Lower lobe of right lung (tissue), 2 donors: ENCODE measurements at regions not wholly inside any gene's neighbourhood (a gene's known extent, or its start where the extent isn't known, plus 50 kb on each side); places are given as distances from the start of the nearest gene placed in this dataset.

Experiments
- ATAC-seq, 2 donors: fragments of 200-7000 bp; cut with Tn5 transposase; one replicate each; pipeline ENCODE4 v1.9.1; 2020 to 2022; ENCODE audit warnings: mild to moderate bottlenecking in 2 of 2, moderate library complexity in 2 of 2
- DNase-seq: peaks from one replicate; pipeline ENCODE4 v3.0.0-alpha.2; 2020
- H3K27ac ChIP-seq: fragments of 200-600 bp; one replicate; pipeline ENCODE4 v1.8.0; 2022
- H3K27me3 ChIP-seq: fragments of 200-600 bp; one replicate; pipeline ENCODE4 v1.8.0; 2022; ENCODE audit warnings: low read depth
- H3K36me3 ChIP-seq: fragments of 200-600 bp; one replicate; pipeline ENCODE4 v1.8.0; 2022; ENCODE audit warnings: mild to moderate bottlenecking
- H3K4me1 ChIP-seq: fragments of 200-600 bp; one replicate; pipeline ENCODE4 v1.8.0; 2022
- H3K4me3 ChIP-seq: fragments of 200-600 bp; one replicate; pipeline ENCODE4 v1.8.0; 2022; ENCODE audit warnings: mild to moderate bottlenecking
- H3K9me3 ChIP-seq: fragments of 200-600 bp; one replicate; pipeline ENCODE4 v1.8.0; 2022
- CTCF ChIP-seq: fragments of 200-600 bp; IDR thresholded peaks from one replicate; pipeline ENCODE4 v1.8.0; 2022; ENCODE audit warnings: antibody characterized with exemption, mild to moderate bottlenecking
- intact Hi-C: fragments of 100-400 bp; cut with DNase I; formaldehyde crosslinking; loops from one replicate; pipeline ENCODE4 v1.11.0; 2022
- donor health status: DM: no; HTN: yes; CAD: no; lungs with severe emphysema.

DNA sequence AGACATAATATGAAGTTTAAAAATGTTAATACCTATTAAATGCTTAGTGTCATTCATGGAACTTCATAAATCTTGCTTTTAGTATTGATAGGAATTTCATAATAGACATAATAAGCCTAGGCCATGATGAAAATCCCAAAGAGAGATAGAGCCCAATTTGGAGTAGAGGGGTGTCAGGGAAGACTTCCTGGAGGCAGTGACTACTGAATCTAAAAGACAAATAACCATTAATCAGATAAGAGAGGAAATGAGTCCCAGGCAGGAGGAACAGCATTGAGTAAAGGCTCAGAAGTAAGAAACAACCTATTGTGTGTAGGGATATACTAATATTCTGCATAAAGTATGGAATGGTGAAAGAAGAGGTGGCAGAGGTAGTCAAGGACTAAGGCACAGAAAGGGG, 126.9 kb upstream of the MRPS22 start:
- no peak for ATAC-seq

DNA sequence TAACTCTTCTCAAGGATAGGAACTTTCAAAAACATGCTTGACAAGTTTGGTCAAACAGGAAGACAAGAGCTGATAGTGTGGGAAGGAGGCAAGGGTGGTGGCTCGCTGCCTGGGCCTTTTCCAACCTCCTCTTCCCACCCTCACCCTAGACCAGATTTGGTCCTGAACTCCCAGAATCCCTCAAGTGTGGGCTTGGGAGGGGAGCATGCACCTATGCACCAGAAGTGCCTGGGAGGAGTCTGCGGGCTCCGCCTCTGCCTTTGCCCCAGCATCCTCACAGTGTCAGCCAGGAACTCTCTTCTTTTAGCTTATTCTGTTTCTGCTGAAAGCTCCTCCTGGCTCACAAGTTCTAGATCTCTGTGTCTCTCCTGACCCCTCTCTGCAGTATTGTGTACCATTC, 126.2 kb upstream of the MRPS22 start:
- no peak for DNase-seq
- intact Hi-C loops, result no loop called here

More for the DNA sequence above, 126.9 kb upstream of the MRPS22 start:
- no peaks in the 10 kb centered on the region for H3K4me1 ChIP-seq
- H3K27me3 ChIP-seq, result no peaks in the 10 kb centered on the region
- intact Hi-C loops, result no loop called here
- H3K4me3 ChIP-seq, result no peak overlapping the region
- TF ChIP-seq CTCF, result no peak
- H3K36me3 ChIP-seq, result no peaks in the 10 kb centered on the region
- H3K9me3 ChIP-seq, result no peaks in the 10 kb centered on the region
- DNase-seq, result no peak
- no peak overlapping the region for H3K27ac ChIP-seq

GRCh38 chr3:139218046-139218445, 125.8 kb upstream of the MRPS22 start:
- no peak overlapping the region for H3K4me3 ChIP-seq
- TF ChIP-seq CTCF, result no peak
- no peaks in the 10 kb centered on the region for H3K4me1 ChIP-seq
- intact Hi-C loops, result no loop called here
- ATAC-seq (no peak), DNase-seq (no peak)
- H3K27me3 ChIP-seq, result no peaks in the 10 kb centered on the region
- no peaks in the 10 kb centered on the region for H3K9me3 ChIP-seq
- H3K36me3 ChIP-seq, result no peaks in the 10 kb centered on the region
- no peak overlapping the region for H3K27ac ChIP-seq

More for the DNA sequence above, 126.2 kb upstream of the MRPS22 start:
- H3K4me1 ChIP-seq, result no peaks in the 10 kb centered on the region
- H3K9me3 ChIP-seq, result no peaks in the 10 kb centered on the region
- no peak for TF ChIP-seq CTCF
- no peaks in the 10 kb centered on the region for H3K36me3 ChIP-seq
- no peak overlapping the region for H3K4me3 ChIP-seq
- H3K27ac ChIP-seq, result no peak overlapping the region
- H3K27me3 ChIP-seq, result no peaks in the 10 kb centered on the region
- ATAC-seq, result no peak

DNA sequence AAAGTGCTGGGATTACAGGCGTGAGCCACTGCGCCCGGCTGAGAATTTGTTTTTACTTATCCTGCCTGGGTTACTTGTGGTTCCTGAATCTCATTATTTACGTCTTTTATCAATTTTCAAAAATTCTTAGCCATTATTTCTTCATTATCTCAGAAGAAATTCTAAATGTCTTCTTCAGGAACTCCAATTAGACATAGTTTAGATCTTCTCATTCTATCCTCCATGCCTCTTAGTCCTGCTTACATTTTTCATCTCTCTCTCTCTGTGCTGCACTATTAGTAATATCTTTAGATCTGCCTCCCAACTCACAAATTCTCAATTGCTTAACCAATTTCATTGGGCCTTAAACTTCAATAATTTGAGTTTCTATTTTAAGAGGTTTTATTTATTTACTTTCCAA, 124.4 kb upstream of the MRPS22 start:
- Histone ChIP-seq H3K4me3 (no peak overlapping the region), H3K27ac (no peak overlapping the region), H3K27me3 (no peaks in the 10 kb centered on the region), H3K36me3 (no peaks in the 10 kb centered on the region), H3K4me1 (no peaks in the 10 kb centered on the region), H3K9me3 (no peaks in the 10 kb centered on the region)
- no peak for DNase-seq
- TF ChIP-seq CTCF, result no peak
- no peak for ATAC-seq
- intact Hi-C loops, result no loop called here

DNA sequence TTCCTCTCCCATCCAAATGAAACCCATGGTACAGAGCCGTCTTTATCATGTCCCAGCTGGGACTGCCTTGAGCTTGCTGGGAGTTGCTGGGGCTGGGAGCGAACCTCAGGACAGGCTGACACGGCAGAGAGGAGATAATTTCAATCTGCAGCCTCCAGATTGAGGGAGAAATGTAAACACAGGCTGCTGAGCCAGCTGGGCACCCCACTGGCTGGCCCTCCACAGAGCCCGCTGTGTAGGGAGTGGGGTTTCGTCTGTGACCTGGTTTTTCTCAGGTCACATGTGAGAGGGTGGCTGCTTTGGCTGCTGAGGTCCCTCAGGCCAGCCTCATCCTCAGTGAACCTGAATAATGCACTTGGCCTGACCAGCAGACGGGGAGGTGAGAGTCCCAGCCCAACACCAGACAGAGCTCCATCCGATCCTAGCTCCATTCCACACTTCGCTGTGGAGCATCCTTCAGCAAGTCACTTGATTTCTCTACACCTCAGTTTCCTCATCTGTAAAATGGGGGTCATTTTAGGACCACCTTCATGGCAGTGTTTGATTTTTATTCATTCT, 121.6 kb upstream of the MRPS22 start:
- no peaks in the 10 kb centered on the region for H3K4me1 ChIP-seq
- no peaks in the 10 kb centered on the region for H3K36me3 ChIP-seq
- H3K27ac ChIP-seq, result no peak overlapping the region
- DNase-seq (no peak), ATAC-seq (no peak)
- intact Hi-C loops, result no loop called here
- H3K9me3 ChIP-seq, result no peaks in the 10 kb centered on the region
- no peaks in the 10 kb centered on the region for H3K27me3 ChIP-seq
- TF ChIP-seq CTCF, result no peak
- no peak overlapping the region for H3K4me3 ChIP-seq

DNA sequence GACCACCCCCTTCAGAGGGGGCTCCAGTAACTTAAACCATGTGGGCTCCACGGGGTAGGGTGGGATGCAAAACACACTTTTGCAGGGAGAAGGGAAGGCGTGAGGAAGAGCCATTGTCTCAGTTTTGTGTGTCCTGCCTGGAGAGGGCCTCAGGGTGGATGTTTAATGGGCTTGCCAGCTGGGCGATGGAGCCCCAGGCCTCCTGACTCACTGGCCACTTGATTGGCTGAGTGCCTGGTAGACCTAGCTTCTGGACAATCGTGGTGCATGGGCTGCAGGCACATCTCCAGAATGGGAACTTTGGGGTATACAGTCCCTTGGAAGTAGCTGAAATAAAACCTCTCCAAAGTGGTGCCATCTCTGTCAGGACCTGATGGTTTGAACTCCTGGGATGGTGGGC, 118.3 kb upstream of the MRPS22 start:
- ATAC-seq, result no peak
- DNase-seq, result no peak
- Histone ChIP-seq H3K9me3 (no peaks in the 10 kb centered on the region), H3K36me3 (no peaks in the 10 kb centered on the region), H3K4me3 (no peak overlapping the region), H3K4me1 (no peaks in the 10 kb centered on the region), H3K27ac (no peak overlapping the region), H3K27me3 (no peaks in the 10 kb centered on the region)
- TF ChIP-seq CTCF, result no peak
- intact Hi-C loops, result no loop called here
